Activated CD4-positive, alpha-beta T cell treated with anti-CD3 and anti-CD28 coated beads for 1 hour (primary cell): ENCODE measurements at regions not wholly inside any gene's neighbourhood (a gene's known extent, or its start where the extent isn't known, plus 50 kb on each side); places are given as distances from the start of the nearest gene placed in this dataset.

Experiments
- DNase-seq: peaks from one replicate; pipeline ENCODE4 v3.0.0-alpha.2; 2020

DNA sequence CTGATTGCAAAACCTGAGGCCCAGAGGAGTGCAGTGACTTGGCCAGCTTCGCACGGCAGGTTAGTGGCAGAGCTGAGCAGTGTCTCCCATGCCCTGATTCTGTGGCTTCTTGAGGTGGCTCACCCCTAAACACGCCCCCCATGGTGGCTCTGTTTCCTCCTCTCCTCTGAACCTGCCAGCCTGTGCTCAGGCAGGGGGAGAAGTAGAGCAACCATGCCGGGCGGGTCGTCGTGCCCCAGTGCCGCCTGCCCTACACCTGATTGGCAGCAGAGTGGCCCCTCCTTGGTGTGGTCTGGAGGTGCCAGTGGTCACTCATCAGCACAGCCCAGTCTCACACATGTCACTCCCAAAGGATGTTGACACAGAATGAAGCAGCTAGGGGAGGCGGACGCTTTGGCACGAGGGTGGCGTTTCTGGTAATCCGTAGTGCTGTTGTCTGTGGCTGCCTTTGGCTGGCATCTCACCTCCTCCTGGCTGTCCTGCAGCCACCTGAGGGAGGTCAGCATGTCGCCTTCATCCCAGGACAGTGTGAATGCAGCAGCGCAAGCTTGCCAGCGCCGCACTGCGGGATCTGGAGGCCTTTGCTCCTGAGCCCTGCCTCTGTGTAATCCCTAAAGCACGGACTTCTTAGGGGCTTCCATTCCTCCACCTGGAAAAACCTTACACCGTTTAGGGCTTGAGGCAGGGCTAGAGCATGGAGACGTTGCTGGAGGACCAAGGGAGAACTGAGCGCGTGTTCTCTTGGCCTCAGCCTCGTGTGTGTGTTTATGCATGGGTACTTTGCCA is 294.7 kb downstream of the SEC14L1 start:
- no peak for DNase-seq

DNA sequence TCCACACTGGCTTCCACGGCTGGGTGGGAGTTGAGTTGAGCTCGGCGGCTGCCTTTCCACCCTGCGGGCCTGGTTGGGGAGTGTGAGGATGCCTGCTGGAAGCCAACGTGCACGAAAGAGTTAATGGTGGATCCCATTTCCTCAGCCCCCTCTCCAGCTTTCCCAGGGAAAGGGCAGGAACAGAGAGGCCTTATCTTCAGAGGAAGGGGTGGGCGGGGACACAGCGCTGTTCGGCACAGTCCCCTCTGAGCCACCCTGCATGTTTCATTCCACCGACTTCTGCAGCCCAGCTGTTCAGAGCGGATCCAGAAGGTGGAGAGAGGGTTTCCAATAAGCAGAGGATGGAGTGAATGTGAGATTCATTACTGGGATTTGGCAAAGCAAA is 295.3 kb downstream of the SEC14L1 start:
- DNase-seq, result no peak

DNA sequence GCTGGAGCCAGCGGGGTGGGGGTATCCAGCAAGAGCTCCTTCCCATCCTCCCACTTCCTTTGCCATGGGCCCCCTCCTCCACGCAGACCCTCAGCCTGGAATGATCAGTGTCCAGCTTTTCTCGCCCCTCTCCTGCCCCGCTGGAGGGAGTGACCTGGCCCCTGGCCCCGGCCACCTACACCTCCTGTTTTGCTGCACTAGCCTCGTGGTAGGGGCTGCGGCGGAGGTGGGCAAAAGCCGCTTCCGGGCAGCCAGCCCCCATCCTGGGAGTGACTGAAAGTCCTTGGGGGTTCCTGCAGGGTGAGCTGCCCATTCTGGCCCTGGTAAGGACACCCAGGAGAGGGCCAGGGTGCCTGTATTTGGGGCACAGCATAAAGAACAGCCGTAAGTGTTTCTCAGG is 295.7 kb downstream of the SEC14L1 start:
- DNase-seq, result no peak

DNA sequence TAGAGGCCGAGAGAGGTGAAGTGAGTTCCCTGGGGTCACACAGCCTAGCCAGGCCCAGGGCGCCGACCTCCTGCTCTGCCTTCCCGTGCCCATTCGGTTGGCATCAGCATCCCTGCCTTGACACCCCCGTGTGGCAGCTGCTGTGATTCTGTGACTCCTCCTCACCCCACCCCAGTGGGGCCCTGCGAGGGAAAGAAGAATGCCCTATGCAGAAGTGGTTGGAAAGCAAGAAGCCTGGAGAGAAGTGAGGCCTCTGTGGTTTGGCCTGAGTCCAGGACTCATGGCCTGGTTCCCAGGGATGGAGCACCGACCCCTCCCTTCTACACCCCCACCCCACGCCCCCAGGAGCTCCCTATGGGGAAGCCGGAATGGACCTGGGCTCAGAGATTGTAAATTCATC is 296.2 kb downstream of the SEC14L1 start:
- DNase-seq, result no peak

DNA sequence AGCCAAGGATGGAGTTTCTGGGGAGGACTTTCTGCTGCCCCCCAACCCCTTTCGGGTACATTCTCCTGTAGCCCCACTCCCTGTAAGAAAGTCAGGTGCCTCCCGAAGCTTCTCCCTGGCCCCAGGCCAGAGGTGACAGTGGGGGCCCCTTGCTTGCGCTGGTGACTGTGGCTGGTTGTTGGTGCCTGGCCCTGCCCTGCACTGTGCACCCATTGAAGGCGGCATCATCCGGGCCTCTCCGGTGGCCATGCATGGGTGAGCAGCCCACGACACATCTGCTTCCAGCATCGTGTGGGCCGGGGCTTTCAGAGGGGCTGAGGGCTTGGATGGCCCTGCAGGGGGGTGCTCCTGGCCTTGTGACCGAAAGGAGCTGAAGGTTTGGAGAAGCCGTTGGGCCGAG is 297.0 kb downstream of the SEC14L1 start:
- no peak for DNase-seq

DNA sequence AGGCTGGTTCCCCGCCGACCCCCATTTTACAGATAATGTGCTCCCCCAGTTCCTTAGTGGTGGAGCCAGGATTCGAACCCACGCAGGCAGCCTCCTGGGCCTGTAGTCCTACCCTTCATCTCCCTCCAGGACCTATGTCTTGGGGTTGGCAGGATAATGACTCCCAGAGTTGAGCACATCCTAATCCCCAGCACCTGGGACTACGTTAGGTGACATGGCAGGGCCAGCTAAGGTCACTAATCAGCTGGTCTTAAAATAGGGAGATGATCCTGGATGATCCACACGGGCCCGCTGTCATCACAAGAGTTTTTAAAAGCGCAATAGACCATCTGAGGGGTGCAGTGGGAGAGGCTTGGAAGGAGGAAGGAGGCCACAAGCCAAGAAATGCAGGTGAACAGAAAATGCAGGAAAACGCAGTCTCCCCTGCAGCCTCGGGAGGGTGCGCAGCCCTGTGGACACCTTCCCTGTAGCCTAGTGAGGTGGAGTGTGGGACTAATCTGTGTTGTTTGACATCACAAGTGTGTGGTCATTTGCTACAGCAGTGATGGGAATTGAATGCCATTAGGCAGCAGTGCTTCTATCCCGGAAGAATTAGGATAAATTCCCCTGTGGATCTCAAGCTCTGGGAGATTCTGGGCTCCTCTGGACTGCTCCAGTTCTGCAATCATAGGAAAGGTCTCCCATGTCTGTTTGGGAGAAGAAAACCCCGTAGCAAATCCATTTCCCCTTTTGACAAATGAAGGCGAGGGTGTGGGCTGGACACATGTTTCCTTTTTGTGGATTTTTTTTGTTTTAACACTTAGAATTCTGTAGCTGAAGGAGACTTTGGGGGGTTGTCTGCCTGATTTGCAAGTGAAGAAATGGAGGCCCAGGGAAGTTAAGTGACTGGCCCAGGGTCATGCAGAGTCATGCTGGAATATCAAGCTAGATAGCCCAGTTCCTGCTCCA is 297.7 kb downstream of the SEC14L1 start:
- DNase-seq, result no peak

DNA sequence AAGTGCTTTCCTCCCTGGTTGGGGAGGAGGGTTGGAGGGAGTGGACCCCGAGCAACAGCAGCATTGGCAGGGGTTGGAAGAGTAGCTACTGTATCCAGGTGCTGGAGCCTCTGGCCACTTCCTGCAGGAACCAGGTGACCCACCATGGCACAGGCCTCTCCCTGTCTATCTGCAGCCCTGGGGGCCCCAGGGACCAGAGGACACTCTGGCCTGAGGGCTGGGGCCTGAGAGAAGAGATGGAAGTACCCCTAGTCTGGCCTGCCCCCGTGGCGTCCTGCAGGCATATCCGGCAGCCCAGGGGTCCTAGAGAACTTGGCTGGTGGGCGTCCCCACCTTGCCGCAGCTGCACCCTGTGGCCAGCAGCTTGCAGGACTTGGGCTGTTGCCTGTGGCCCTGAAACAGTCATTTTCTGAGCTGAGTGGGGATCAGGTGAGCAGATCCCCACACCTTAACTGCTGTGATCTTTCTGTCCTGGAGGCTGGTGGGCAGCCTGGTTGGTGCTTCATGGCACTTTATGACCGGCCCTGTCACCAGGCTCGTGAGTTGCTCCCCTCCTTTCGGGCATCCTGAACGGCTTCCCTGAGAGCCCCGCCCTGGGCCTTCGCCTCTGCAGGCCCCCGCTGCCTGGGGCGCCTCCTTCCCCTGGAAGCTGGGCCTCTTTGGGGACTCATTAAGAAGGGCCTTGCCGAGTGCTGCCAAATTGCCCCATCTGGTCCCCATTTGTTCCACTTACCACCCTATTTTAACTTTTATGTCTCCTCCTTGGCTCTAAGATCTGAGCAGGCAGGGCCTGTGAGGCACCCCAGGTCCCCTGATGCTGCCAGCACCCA is 298.6 kb downstream of the SEC14L1 start:
- no peak for DNase-seq

DNA sequence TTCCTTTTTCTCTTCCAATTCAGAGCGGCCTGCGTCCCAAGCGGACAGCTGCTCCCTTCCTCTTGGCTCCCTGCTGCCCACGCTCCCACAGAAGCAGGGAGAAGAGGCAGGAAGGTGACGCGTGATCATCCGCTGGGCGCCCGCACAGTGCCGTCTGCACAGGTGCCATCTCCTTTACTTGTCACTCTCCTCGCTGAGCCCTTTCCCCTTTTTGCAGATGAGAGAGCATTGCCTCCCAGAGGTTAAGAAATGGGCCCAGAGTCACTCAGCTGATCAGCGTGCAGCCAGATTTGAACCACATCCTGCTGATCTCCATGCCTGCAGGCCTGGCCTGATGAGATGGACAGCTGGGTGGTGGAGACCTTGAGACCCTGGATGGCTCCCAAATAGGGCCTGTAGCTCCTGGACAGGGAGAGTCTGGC is 299.8 kb downstream of the SEC14L1 start:
- no peak for DNase-seq

DNA sequence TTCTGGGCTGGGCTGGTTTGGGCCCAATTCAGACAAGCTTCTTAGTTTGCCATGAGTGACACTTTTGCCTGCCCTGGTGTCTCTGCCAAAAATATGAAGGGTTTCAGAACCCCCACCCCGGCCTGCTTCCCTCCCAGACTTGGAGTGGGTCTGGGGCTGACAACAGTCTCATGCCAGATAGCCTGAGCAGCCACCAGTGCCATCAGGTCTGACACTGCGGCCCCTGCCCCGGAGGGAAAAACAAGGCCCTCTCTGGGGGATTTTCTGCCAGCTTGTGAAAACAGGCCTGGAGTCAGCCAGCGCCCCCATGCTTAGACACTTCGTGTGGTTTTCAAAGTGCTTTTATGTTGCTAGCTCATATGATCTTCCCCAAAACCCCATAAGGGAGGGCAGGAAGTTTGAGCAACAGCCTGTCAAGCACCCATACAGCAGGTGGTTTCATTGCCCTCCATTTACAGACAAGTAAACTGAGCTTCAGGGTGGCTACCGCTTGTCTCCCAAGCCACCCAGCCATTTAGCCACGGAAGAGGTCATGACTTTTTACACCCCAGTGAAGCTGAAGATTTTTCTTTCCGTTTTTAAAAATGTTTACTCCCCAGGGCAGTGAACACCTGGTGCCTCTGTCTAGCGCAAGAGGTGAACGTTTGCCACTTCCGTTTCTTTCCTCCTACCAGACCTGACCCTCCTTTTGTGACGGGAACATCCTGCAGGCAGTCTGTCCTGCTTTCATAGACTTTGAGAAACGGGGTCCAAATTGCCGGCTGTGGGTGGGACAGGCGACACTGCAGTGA is 300.6 kb downstream of the SEC14L1 start:
- peak; percentile 56 for DNase-seq

DNA sequence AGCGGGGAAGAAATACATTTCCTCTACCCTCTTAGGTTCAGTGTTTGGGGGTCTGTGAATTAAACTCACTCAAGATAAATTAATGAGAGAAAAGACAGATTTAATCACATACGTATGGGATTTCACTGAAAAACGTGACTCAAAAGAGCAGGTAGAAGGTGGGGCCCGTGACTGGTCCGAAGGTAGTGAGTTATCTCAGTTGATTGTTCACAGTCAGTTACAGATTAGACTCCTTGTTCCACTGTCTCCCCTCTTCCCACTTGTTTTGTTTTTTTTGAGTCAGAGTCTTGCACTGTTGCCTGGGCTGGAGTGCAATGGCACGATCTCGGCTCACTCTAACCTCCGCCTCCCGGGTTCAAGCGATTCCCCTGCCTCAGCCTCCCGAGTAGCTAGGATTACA is 301.2 kb downstream of the SEC14L1 start:
- DNase-seq, result no peak

DNA sequence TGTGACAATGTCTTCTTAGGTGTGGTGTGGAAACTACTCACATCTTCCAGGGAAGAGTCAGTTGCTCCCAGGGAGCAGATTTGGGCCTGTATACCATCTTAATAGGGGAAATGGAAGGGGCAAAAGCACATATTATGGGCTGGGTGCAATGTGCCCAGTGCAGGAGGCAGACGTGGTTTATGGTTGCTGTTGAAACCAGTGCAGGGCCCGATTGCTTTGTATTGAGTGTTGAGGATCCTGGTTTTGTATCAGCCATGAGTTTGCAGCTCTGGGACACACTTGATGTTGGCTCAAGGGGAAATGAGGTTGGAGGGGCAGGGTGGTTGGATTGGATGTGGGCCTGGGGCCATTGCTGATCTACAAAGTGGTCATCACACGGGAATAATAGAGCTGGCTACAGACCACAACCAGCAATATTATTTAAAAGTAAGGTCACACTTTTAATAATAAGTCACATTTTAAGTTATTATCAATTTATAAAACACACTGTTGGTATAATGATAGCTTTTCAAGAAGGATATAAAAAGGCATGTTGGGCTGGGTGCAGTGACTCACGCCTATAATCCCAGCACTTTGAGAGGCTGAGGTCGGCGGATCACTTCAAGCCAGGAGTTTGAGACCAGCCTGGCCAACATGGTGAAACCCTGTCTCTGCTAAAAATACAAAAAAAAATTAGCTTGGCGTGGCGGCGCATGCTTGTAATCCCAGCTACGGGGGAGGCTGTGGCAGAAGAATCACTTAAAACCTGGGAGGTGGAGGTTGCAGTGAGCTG is 302.4 kb downstream of the SEC14L1 start:
- no peak for DNase-seq

DNA sequence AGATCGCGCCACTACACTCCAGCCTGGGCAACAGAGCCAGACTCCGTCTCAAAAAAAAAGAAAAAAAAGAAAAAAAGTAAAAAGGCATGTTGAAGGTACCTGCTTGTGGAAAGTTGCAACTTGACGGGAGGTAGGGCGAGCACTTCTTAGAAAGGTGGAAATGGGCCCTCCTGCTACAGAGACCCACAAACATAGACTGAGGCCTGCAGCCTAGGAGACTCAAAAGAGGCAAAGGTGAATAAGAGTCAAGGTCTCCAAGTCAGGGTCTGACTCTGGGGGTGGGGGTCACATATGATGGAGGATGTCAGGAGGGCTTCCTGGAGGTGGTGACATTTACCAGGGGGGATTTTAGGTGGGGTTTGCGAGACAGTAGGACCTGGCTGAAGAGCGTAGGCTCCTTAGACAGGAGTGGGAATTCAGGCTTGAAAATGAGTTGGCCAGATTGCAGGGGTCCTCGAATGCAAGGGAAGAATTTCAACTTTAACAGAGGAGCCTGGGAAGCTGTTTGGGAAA is 303.0 kb downstream of the SEC14L1 start:
- no peak for DNase-seq

DNA sequence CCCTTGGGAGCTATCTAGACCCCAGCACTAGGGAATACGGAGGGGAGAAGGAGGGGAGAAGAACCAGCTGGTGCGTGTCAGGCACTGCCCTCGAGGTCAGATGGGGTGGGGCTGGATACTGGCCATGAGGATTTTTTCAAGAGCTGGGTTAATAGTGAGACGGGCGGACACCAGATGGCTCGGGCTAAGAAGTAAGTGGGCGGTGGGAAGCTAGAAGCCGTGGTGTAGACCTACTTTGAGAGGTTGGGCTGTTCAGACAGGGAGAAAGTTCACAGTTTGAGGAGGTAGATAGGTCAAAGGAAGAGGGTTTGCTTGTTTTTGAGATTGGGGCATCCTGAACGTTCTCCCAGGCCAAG is 303.8 kb downstream of the SEC14L1 start:
- no peak for DNase-seq

DNA sequence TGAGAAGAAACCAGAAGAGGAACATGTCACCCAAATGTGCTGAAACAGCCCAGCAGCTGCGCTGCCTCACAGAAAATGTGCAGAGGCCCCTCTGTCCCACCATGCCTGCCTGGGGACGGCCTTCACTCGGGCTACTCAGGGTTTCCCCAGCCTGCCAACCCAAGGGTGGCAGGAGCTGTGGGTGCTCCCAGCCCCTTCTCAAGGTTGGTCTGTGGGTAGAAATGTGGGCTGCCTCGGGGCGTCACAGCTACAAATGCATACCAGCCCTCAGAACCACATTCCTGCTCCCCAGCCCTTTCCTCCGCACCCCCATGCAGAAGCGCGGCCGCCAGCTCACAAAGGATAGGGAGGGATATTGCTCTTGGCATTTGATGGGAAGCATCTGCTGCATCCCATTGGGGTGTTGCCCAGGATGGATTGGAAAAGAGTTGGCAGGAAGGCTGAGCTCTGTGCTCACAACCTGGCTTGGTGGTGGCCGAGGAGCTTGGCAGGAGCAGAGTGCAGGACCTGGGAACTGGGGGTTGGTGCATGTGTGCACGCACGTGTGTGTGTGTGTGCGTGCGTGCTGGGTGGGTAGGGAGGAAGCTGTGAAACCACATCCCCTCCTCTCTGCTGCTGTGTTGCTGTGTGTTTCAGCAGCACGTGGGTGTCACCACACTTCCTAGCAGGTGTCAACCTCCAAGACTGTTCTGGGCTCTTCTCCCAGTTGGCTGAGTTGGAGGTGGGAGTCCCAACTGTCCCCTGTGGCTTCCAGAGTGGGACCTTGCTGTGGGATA is 304.4 kb downstream of the SEC14L1 start:
- peak; percentile 68 for DNase-seq

DNA sequence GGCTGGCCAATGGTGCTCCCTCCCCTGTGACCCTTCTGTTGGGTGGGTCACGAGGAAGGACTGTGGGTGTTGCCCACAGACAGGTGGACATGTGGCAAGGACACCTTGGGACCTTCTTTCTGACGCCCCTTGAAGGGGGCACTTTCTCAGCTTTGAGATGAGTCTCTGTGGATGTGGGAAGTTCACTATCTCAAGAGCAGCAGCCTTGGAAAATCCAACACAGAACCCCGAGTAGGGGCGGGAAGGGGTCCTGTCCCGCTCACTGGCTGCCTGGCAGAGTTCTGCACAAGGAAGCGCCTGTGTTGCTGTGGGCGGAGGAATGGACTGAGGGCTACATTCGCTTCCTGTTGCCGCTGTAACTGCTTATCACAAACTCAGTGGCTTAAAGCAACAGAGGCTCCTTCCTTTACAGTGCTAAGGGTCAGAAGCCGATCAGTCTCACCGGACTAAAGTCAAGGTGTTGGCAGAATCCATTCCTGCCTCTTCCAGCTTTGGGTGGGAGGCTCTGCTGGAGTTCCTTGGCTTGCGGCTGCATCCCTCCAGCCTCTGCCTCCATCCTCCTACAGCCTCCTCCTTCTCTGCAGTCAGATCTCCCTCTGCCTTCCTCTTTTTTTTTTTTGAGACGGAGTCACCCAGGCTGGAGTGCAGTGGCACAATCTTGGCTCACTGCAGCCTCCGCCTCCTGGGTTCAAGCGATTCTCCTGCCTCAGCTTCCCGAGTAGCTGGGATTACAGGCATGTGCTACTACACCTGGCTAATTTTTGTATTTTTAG is 305.2 kb downstream of the SEC14L1 start:
- no peak for DNase-seq

DNA sequence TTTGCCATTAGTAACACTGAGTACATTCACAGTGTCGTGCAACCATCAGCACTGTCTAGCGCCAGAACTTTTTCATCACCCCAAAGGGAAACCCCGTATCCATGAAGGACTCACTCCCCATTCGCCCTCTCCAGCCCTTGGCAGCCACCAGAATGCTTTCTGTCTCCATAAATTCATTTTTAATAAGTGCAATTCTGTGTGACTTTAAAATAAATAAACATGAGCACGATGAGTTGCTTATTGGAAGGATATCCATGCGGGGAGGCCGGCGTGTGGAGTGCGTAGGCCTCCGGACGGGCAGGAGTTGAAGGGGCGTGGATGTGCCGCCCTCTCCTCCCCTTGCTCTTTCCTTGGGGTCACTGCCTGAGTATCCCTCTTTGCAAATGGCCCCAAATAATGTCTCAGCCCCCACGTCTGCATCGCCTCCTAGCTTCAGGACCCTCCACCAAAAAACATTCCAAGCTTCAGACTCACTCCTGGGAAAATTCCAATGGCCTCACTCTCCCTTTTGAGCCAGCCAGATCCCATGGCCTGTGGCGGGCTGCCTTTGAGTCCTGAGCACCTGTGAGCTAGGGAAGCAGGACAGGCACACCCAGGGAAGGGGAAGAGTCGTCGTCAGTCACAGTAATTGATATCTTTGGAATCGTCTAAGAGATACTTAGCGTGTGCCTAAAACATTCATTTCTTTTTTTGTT is 306.3 kb downstream of the SEC14L1 start:
- DNase-seq, result no peak

DNA sequence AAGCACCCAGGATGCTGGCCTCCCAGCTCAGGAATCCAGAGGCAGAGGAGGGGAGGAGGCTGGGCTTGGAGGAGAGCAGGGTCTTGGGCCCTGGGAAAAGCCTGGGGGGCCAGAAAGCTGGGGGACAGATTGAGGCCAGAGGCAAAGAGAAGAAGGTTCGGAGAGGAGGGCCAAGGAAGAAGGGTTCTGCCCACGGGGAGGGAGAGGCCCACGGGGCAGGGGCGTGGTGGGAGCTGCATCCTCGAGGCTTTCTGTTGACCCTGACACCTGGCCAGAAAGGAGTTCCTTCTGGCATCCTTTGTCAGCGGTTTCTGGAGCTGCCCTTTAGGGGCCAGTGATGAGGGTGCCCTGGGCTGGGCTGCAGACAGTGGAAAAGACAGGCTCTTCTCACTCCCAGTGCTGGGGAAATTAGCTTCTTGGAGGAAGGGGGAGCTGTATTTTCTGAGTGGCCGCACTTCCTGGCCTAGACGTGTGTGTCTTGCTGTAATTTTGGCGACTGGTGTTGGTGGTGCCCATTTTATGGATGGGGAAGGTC is 308.7 kb downstream of the SEC14L1 start:
- no peak for DNase-seq

DNA sequence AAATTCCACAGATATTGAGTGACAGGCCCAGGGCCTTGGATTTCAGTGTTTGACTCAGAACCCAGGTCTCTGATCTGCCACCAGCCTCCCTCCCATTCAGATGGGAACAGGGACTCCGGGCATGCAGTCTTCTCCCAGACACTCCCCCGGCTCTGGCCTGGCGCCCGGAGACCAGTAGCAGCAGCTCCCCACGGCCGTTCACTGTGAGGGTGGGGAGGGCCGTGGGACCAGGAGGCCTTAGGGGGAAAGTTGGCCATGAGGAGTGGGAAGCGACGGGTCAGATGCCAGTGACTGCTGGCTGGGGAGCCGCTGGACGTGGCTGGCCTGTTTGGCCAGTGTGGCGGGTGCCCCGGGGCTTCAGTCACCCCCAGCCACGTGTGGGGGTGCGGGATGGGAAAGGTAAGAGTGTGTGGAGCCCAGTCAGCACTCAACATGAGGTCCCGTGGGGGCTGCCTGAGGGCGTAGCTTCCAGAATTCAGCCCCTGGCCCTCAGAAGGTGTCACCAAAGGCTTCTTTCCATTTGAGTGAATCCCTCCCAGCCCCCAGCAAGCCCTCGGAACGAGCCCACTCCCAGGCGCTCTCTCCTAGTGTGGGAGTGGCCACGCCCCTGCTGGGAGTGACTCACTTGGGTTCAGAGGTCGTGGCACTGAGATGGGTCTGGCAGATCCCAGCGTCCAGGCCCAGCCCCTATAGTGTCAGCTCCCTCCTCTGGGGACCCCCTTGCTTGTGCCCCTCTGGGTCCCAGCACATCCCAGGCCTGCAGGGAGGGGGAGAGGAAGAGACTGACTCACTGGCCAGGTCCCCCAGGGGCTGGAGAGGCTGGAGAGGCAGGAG is 309.4 kb downstream of the SEC14L1 start:
- DNase-seq, result no peak
